ENCODE measurements at regions not wholly inside any gene's neighbourhood (a gene's known extent, or its start where the extent isn't known, plus 50 kb on each side); places are given as distances from the start of the nearest gene placed in this dataset.

- no peak for TF ChIP-seq SRF (IDR thresholded peaks at IDR 0.05; ENCODE audit: low read depth)
- TF ChIP-seq EZH2 (IDR thresholded peaks at IDR 0.05) = no peak
- TF ChIP-seq EGR1 (IDR thresholded peaks at IDR 0.05; ENCODE audit: low read depth) = no peak
- TF ChIP-seq POLR2A (IDR thresholded peaks at IDR 0.05; ENCODE audit: borderline replicate concordance, extremely low read depth, insufficient read depth, insufficient read length) = no peak
- TF ChIP-seq CTCF (IDR thresholded peaks at IDR 0.05 in 2 of 3, conservative IDR thresholded peaks at IDR 0.05 in 1 of 3; ENCODE audit: borderline replicate concordance in 1 of 3, insufficient read depth in 1 of 3, low read depth in 2 of 3, low read length in 2 of 3) = no peak
- TF ChIP-seq TCF7L2 (IDR thresholded peaks at IDR 0.05; ENCODE audit: borderline replicate concordance, extremely low read depth, insufficient read depth, insufficient read length) = no peak
- no peak for TF ChIP-seq YY1 (IDR thresholded peaks at IDR 0.05; ENCODE audit: extremely low read depth, insufficient replicate concordance, low read depth, low read length)
- no peak for TF ChIP-seq ELF1 (IDR thresholded peaks at IDR 0.05; ENCODE audit: borderline replicate concordance, low read depth)
- TF ChIP-seq POLR2AphosphoS5 (IDR thresholded peaks at IDR 0.05; ENCODE audit: low read depth, low read length) = no peak
- no peak for TF ChIP-seq SP1 (IDR thresholded peaks at IDR 0.05; ENCODE audit: low read depth)
Observed at GRCh38 chr1:192739476-192740184, 69.2 kb upstream of the RGS2 start.

All from HCT116 (cell line).